LHCN-M2 (cell line): ENCODE measurements at regions not wholly inside any gene's neighbourhood (a gene's known extent, or its start where the extent isn't known, plus 50 kb on each side); places are given as distances from the start of the nearest gene placed in this dataset.

ENCODE experiments used
- DNase-seq: peaks from one replicate; pipeline ENCODE4 v3.0.0-alpha.2; 2012; ENCODE audit warnings: low read depth

DNA sequence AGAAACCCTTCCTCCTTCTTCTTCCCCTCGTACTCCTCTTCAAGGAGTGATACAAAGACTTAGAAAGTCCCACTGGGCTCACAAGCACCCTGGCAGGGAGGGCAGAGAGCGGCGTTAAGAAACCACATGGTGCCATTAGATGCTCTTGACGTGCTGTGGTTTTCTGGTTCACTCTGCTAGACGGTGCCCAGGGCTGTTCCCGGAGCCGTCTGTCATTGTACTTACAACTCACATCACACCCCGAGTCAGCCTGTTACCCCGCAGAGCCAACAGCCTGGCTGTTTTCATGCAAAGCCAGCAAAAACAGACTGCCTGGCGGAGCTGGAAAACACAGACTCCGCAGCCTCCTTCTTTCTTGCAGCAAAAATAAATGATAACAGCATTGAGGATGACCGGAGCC is 232.6 kb upstream of the TBX3 start:
- peak; percentile 20 for DNase-seq

DNA sequence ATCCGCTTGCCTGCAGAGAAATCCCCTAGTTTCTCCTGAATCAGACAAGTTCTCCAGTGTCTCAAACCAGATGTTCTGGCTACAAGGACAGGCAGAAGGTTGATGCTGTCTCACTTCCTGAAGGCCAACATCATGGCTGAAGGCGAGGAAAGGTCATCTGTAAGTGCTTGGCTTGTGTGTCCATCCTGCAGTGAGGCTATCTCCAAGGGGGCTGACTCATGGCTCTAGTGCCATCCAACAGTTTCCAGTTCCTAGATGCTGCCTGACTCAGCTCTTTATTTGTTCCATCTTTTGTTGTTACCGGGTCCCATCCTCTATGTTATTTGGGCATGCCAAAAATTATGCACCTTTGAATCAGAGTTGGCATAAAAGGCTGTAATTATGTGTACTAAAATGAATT is 232.1 kb upstream of the TBX3 start:
- DNase-seq = peak; percentile 87

DNA sequence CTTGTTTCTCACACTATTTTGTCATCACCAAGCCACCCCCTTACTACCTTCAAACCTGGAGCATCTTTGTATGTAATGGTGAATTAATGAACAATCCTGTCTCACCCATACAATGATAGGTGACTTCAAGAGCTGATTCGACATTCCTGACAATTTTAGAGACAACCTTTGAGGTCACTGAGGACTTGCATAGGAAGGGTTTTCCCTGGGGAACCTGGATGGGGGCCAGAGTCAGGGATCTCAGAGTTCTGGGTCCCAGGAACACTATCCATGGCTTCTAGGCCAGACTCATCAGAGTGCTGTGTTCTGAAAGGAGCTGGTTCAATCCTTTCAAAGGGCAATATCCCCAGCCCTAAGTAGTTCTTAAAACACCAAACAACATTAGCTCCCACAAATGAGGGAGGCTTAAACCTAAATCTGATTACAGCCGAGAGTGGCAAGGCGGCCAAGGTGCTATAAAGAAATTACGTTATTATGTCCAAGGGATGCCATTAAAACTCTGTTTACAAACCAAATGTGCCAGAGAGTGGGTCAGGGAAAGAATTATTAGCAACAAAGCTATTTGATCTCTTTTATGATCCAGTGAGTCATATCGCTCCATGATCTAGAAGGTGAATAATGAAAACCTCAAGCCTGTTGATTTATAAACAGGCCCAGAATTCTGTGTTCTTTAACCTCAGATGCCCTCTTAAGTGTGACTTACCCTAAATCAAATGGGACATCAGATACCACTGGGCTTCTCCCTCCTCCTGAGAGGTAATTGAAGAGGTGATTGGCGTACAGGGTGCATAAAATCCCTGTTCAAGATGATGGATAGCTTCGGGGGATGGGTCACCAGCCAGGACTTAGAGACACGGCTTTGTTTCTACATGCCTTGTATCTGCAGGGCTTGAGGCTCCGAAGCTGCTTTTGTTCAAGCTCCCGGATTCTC is 230.2 kb upstream of the TBX3 start:
- DNase-seq = peak; percentile 92

DNA sequence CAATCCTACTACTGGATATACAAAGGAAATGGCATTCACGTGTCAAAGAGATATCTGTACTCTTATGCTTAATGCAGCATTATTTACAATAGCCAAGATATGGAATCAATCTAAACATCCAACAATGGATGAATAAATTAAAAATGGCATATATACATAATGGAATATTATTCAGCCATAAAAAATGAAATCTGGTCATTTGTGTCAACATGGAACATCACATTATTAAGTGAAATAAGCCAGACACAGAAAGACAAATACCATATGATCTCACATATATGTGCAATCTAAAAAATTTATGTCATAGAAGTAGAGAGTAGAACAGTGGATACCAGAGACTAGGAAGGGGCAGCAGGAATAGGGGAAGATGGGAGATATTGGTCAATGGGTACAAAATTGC is 228.8 kb upstream of the TBX3 start:
- DNase-seq = no peak

DNA sequence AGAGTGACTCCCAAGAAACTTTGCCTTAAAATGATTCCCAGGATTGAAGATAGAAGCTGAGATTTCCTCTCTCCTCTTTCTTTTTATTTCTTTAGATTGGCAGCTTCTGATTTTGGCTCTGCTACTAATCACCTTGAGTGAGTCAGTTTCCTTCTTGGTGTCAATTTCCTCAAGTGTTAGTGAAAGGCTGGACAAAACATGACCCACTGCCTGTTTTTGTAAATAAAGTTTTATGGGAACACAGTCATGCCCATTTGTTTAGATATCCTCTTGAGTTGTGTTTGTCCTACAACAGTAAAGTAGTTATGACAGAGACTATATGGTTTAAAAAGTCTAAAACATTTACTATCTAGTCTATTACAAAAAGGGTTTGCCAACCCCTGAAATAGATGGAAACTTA is 227.2 kb upstream of the TBX3 start:
- no peak for DNase-seq

DNA sequence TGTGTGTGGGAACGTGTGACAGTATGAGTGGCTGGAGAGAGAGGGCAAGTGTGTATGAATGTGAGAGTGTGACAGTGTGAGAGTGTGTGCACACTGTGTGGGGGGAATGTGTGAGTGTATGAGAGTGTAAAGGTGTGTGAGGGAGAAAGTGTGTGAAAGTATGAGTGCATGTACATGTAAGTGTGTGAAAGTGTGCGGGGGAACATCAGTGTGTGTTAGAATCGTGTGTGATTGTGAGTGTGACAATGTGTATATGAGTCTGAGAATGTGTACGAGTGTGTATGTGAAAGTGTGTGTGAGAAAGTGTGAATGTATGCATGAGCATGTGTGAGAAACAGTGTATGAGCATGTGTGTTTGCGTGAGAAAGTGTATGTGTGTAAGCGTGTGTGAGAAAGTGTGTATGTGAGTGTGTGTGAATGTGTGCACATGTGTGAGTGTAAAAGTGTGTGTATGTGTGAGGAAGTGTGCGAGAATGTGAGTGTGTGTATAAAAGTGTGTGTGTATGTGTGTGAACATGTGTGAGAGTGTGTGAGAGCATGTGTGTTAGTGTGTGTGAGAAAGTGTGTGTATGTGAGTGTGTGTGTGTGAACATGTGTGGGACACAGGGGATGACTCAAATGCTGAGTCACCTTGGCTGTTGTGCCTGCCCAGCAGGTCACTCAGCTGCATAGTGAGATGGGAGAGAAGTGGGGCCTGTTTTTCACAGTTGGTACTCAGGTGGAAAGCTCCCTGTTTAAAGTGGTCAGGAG is 220.5 kb upstream of the TBX3 start:
- peak; percentile 47 for DNase-seq

DNA sequence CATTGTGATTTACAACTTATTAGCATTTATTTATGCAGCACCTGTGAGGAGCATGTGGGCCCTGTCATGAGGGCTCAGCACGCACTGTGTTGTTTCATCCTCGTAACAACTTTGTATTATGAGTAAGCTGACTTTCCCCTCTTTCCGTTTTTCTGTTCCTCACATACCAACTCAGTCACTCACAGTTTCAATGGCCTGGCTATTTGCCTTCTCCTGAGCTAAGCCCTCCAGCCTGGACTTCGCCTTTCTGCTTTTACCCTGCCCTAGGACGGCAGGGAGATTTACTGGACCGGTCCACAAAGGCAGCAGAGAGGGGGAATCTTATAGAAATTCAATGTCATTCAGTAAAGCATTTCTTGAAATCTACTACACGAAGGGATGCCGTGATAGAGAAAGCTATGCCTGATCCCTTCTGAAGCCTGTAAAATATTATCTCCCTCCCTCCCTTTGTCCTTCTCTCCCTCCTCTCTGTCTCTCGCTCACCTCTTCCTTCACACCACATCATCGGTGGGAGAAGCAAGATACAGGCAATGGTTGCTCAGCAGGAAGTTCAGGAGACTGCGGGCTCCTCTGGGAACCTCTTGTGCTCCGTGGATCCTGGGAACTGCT is 219.2 kb upstream of the TBX3 start:
- DNase-seq = peak; percentile 47

DNA sequence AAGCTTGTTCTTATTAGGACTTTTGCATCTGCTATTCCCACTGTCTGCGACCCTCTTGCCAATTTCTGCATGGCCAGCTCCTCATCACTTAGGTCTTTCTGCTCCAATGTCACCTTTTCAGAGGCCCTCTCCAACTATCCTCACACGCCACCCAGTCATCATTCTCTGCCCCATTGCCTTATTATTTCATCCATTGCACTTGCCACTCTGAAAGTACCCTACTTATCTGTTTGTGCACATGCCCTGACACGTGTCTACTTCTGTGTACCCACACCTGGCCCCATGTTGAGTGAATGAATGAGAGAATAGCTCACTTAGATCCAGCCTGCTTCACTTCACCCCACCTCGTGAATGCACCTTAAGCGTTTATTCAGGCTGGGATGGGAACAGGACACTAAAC is 218.7 kb upstream of the TBX3 start:
- no peak for DNase-seq

DNA sequence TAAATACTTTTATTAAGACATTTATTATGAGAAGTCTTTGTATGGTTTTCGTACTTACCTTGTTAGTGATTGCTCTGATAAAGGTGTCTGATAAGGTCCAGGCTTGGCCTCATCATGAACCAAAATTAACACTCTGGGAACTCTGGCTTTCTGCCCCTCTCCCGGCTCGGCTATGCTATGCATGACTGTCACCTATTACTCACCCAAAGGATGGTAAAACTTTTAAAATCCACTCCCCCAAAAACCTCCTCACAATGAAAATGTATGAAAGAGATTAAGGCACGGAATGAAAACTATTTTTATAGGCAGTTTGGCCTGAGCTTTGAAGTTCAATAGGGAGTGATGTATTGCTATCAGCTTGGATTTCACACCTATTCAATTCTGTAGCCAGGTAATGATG is 217.3 kb upstream of the TBX3 start:
- no peak for DNase-seq

DNA sequence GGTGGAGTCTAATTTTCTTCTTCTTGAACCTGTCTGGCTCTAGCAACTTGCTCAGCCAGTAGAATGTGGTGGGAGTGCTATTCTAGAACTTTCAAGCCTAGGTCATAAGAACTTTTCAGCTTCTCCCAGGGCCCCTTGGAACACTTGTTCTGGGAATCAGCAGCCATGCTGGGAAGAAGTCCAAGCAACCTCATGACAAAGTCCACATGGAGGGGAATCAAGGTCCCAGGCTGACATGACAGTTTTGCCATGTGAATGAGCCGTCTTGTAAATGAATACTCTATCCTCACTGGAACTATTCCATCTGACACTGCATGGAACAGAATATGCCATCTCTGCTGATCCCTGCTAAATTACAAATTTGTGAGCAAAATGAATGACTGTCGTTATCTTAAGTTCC is 214.2 kb upstream of the TBX3 start:
- DNase-seq = no peak

DNA sequence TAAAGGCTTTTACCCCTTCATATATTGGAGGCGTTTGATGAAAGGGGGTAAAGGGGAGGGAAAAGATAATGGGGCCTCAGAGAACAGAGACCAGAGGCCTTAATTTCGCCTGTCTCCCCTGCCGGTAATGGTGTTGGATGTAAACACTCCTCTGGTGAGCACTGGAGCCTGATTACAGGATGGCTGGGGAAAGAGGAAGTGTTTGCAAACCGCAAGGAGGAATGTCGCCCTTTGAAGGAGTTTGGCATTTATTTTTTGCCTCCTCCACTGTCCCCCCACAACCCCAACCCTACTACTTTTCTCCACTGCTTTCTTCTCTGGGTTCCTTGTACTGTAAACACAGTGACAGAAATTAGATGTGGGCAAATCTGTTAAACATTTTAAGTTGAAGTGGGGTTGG is 211.9 kb upstream of the TBX3 start:
- DNase-seq = no peak

DNA sequence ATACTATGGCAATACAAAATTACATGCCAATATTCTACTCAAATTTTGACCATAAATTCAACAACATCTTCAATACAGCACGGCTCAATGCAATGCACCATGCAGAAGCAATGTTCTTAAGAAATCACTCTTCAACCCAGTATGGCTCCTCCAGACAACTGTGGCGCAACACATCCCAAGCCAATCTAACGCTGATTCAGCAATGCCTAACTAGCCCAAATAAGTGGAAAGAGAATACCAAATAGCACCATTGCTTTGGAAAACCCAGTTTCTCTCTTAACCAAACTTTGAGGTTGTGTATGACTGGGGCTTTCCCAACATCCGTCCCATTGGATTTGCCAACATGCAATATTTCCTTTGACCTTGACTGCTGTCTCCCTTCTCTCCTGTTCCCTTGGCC is 211.1 kb upstream of the TBX3 start:
- DNase-seq = no peak

DNA sequence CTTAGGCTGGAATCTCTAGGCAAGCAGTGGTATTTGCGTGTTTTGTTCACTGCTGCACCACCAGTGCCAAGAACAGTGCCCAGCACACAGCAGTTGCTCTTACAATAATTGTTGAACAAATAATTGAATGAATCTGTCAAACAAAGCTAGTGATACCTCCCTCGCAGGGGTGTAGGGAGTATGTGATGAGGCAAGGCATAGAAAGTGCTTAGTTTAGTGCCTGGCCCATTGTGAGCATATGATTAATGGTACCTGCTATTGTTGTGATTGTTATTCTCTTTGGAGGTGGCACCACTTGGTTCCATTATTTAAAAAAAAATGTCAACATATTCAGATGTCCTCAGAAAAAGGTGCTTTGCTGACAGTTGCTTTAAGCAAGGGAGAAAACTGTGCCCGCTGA is 210.1 kb upstream of the TBX3 start:
- no peak for DNase-seq

DNA sequence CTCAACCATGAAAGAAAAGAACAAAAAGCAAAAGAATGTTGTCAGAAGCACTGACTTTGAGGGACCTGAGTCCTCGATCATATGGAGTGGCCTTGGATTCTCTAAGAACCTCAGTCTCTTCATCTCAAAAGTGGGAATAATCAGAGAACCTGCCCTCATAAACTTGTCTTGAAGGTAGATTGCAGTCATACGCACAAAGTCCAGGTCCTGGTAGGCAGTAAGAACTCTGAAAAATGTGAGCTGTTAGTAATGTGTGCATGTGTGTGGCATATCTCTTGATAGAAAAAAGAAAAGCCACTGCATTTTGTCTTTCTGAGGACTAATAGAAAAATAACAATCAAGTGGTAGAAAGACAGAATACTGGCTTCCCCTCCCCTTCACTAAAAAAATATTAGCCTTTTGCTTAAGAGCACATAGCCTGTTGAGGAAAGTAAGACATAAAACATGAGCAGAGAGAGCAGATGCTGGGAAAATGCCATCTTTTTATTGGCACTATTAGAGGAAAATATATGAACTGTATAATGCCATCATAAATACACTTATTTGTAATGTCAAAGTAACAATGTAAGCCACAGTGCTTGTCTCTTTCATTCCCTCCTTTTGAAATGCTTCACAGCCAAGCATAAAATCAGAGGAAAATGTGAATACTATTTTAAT is 205.1 kb upstream of the TBX3 start:
- no peak for DNase-seq

DNA sequence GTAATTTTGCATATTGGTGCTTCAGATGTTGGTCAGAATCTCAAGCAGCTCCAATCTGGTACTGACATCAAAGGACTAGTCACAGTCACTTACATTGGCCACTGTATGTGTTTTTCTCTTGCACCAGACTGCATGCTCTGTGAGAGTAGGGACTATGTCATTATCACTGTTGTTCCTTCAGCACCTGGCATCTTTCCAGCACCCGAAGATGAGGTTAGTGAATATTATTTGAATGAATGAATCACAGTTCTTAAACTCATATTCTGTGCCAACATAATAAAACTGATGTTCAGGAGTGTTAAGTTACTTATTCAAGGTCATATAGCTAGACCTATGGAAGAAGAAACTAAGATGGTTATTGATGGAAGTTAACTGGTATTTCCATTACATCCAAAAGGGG is 204.5 kb upstream of the TBX3 start:
- DNase-seq = peak; percentile 60

DNA sequence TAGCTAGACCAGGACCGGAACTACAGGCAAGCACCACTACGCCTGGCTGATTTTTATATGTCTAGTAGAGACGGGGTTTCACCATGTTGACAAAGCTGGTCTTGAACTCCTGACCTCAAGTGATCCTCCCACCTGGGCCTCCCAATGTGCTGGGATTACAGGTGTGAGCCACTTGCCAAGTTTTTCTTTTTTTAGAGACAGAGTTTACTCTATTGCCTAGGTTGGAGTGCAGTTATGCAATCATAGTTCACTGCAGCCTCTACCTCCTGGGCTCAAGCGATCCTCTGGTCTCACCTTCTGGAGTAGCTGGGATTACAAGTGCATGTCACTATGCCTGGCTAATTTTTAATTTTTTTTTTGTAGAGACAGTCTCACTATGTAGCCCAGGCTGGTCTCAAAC is 201.5 kb upstream of the TBX3 start:
- no peak for DNase-seq

DNA sequence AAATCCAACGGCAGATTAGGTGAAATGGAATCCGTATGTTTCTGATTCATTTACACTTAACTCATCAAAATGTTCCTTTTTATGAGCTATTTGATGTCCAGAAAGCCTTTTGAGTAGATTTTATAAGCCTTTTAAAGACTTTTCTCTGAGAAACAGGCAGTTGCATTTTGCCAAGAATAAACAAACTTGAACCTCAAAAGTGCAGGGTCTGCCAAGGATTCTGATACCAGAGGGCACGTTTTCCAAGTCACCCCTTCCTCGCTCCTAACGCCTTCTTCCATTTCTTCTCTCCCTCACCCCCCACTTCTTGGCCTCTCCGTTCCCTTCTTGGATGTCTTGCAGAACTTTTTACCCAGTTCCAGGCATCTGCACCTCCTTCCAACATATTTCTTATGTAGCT is 200.6 kb upstream of the TBX3 start:
- DNase-seq = no peak

DNA sequence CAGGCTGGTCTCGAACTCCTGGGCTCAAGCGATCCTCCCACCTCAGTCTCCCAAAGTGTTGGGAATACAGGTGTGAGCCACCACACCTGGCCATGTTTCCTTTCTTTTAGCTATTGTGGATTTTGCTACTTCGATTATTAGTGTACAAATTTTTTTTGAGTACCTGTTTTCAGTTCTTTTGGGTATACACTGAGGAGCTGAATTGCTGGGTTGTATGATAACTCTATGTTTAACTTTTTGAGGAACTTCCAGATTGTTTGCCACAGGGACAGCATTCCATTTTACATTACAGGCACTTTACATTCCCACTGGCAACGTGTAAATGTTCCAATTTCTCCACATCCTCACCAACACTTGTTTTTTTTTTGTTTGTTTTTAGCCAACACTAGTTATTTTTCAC is 198.1 kb upstream of the TBX3 start:
- no peak for DNase-seq

DNA sequence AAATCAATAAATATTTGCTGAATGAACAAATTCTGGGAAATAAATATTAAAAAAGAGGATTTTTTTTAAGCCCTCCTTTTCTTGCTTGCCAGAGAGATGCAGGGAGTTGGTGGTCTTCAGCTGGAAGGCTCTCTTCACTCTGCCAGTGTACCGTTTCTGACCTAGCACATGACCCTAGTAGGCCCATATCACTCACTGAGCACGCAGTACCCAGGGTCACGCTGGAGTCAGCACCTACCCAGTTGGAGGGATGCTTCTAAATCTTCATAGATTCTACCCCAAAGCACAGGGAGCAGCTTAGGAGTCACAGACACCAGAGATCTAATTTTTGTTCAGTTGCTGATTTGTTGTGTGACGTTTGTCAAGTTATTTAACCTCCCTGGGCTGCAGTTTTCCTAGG is 195.4 kb upstream of the TBX3 start:
- no peak for DNase-seq

DNA sequence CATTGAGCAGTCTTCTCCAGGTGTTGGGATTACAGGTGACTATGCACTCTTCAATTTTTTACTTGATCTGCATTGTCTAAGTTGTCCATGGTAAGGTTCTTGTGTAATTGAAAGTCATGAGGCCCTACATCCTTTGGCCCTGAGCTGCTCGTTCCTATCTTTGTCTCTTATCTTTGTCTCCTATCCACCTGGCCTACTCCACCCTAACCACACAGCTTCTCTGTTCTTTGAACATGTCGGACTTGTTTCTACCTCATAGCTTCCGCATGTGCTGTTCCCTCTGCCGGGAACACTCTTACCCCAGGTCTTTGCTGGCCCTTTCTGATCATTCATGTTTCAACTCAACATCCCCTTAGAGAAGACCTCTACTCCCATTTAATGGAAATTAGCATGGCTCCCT is 194.8 kb upstream of the TBX3 start:
- no peak for DNase-seq

DNA sequence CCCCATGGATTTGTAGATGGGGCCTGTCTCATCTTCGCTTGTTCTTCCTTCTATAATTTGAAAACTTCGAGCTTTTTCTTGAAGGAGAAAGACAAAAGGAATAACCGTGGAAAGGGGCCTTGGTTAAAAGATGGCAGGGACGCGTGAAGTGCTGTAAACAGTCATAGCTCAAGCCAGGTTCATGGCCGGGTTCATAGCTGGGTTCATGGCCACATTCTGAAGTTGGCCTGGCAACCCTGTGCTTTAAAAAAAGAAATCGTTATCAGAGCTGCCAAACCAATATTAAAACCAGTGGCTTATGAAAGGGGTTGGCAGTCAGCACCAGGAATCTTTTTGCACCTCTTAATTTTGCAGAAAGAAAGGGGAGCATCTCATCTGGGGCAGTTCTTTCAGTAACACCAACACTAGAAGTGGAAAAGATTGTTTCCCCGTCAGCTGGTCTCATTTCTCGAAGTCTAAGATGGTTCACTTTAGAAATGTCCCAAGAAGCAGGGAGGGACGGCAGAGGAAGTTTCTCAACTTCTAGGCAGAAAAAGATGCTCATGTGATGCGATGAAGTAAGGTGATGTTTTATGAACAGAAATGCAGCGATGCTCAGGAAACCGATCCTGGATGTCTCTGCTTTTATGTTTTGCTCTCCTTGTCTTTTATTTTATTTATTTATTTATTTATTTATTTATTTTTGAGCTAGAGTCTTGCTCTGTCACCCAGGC is 193.1 kb upstream of the TBX3 start:
- DNase-seq = no peak

DNA sequence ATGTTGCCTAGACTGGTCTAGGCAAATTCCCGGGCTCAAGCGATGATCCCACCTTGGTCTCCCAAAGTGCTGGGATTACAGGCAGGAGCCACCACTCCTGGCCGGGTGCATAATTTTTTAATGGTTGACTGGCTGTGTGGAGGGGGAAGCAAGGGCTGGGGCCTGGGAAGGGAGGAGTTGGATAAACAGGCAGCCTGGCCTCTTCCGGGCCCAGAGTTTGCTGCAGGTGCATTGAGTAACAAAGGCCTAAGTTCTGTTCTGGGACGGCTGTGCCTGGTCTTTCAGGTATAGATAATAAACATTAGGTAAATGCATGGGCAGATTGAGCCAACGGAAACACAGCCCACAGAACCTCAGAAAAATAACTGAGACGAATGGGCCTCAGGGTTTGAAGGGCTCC is 191.3 kb upstream of the TBX3 start:
- DNase-seq = no peak
